ENCODE measurements at regions not wholly inside any gene's neighbourhood (a gene's known extent, or its start where the extent isn't known, plus 50 kb on each side); places are given as distances from the start of the nearest gene placed in this dataset.

DNA sequence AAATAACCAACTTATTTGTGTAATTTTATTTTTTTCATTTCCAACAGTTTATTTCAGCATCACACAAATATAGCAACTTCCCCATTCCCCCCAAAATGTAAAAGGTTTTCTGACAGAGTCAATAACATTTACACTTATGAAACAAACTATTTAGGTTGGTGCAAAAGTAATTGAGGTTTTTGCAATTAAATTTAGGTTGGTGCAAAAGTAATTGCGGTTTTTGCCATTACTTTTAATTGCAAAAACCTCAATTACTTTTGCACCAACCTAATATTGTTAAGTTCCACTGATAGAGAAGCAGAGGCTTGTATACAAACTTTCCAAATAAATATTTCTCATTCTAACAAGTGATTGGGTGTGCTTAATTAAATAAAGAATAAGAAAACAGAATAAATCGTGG, 270.9 kb upstream of the DUSP10 start:
- TF ChIP-seq, protein P1, sequence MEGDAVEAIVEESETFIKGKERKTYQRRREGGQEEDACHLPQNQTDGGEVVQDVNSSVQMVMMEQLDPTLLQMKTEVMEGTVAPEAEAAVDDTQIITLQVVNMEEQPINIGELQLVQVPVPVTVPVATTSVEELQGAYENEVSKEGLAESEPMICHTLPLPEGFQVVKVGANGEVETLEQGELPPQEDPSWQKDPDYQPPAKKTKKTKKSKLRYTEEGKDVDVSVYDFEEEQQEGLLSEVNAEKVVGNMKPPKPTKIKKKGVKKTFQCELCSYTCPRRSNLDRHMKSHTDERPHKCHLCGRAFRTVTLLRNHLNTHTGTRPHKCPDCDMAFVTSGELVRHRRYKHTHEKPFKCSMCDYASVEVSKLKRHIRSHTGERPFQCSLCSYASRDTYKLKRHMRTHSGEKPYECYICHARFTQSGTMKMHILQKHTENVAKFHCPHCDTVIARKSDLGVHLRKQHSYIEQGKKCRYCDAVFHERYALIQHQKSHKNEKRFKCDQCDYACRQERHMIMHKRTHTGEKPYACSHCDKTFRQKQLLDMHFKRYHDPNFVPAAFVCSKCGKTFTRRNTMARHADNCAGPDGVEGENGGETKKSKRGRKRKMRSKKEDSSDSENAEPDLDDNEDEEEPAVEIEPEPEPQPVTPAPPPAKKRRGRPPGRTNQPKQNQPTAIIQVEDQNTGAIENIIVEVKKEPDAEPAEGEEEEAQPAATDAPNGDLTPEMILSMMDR (IDR thresholded peaks at IDR 0.05), result no peak
- TF ChIP-seq EP300 (IDR thresholded peaks at IDR 0.05; ENCODE audit: borderline replicate concordance in 1 of 2, low read depth in 1 of 2, low read length in 1 of 2), result no peak
- no peak for TF ChIP-seq EZH2phosphoT487 (IDR thresholded peaks at IDR 0.05; ENCODE audit: borderline replicate concordance, low read depth)
- TF ChIP-seq SIN3A (IDR thresholded peaks at IDR 0.05; ENCODE audit: borderline replicate concordance, low read depth, low read length), result no peak
- TF ChIP-seq, protein P2, sequence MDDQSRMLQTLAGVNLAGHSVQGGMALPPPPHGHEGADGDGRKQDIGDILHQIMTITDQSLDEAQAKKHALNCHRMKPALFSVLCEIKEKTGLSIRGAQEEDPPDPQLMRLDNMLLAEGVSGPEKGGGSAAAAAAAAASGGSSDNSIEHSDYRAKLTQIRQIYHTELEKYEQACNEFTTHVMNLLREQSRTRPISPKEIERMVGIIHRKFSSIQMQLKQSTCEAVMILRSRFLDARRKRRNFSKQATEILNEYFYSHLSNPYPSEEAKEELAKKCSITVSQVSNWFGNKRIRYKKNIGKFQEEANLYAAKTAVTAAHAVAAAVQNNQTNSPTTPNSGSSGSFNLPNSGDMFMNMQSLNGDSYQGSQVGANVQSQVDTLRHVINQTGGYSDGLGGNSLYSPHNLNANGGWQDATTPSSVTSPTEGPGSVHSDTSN (IDR thresholded peaks at IDR 0.05), result no peak
- no peak for TF ChIP-seq NRF1 (IDR thresholded peaks at IDR 0.05; ENCODE audit: low read depth, low read length)
